ENCODE measurements at regions not wholly inside any gene's neighbourhood (a gene's known extent, or its start where the extent isn't known, plus 50 kb on each side); places are given as distances from the start of the nearest gene placed in this dataset.

GRCh38 chr3:55405436-55405835 is 81.7 kb downstream of the WNT5A start:
- Histone ChIP-seq H3K4me1 (ENCODE audit: control insufficient read depth, insufficient read depth, low read length) (no peaks in the 10 kb centered on the region), H3K4me3 (no peak overlapping the region), H3K9me3 (replicated peaks; ENCODE audit: control insufficient read depth, insufficient read depth, low read length) (peaks cover 2% of the 10 kb centered on the region; the same call in 2 of the 3 replicates), H3K36me3 (ENCODE audit: control insufficient read depth in 2 of 2, insufficient read depth in 2 of 2, low read length in 1 of 2) (no peaks in the 10 kb centered on the region), H3K27ac (ENCODE audit: control insufficient read depth, insufficient read depth) (no peak overlapping the region), H3K4me2 (ENCODE audit: control insufficient read depth, insufficient read depth) (no peak overlapping the region), H3K79me2 (ENCODE audit: control insufficient read depth, insufficient read depth, low read length) (no peaks in the 10 kb centered on the region), H2AFZ (ENCODE audit: control insufficient read depth, low read depth, low read length) (no peak overlapping the region), H3K9ac (ENCODE audit: control insufficient read depth, insufficient read depth, low read length) (no peak overlapping the region), H4K20me1 (ENCODE audit: control insufficient read depth, insufficient read depth) (no peaks in the 10 kb centered on the region), H3K27me3 (replicated peaks in 1 of 2; ENCODE audit: control insufficient read depth in 2 of 2, insufficient read depth in 2 of 2, low read length in 1 of 2) (no peaks in the 10 kb centered on the region)
- 47% methylated on average over 8 of the region's 8 CpGs for WGBS (ENCODE audit: insufficient coverage, insufficient replicate concordance, low lambda C conversion rate, missing lambda C conversion rate)
- ChIA-PET RAD21 (ENCODE audit: unreplicated experiment) (no interaction called here), SMC1A (ENCODE audit: uncharacterized antibody, unreplicated experiment) (no interaction called here), POLR2A (no interaction called here), CTCF (interaction anchor here (1.1 kb wide), 1 partner anchor 553 kb away, joined by 3 read pairs; no protein-coding TSS in a partner anchor)
- in situ Hi-C loops (cut with MboI) (no loop called here), intact Hi-C loops (cut with micrococcal nuclease; ENCODE audit: unreplicated experiment) (no loop called here)
- DNase-seq (ENCODE audit: low read depth, low spot score) (no peak), ATAC-seq (no peak), FAIRE-seq (no peak)
- no TSS peak for BruUV-seq (replicated peaks)
- TF ChIP-seq SMAD5 (IDR thresholded peaks at IDR 0.05; ENCODE audit: low read depth), result no peak
- peak; percentile 11 to 24 (median 12); a peak in 2 of 6 replicates for TF ChIP-seq CTCF (IDR thresholded peaks at IDR 0.05 in 2 of 3, conservative IDR thresholded peaks at IDR 0.05 in 1 of 3; ENCODE audit: control insufficient read depth in 2 of 3, extremely low read depth in 1 of 3, insufficient read depth in 1 of 3, low read depth in 3 of 3, low read length in 3 of 3)

GRCh38 chr3:55402886-55403609 is 84.1 kb downstream of the WNT5A start:
- POLR2A ChIA-PET, result no interaction called here
- no peak for ATAC-seq
- Histone ChIP-seq H3K79me2 (ENCODE audit: control insufficient read depth, insufficient read depth, low read length) (no peaks in the 10 kb centered on the region), H3K27ac (ENCODE audit: control insufficient read depth, insufficient read depth) (no peak overlapping the region), H3K9me3 (replicated peaks; ENCODE audit: control insufficient read depth, insufficient read depth, low read length) (peaks cover 2% of the 10 kb centered on the region; the same call in 2 of the 3 replicates), H3K4me1 (ENCODE audit: control insufficient read depth, insufficient read depth, low read length) (no peaks in the 10 kb centered on the region), H3K36me3 (ENCODE audit: control insufficient read depth in 2 of 2, insufficient read depth in 2 of 2, low read length in 1 of 2) (no peaks in the 10 kb centered on the region), H4K20me1 (ENCODE audit: control insufficient read depth, insufficient read depth) (no peaks in the 10 kb centered on the region), H2AFZ (ENCODE audit: control insufficient read depth, low read depth, low read length) (no peak overlapping the region), H3K4me3 (no peak overlapping the region), H3K27me3 (replicated peaks in 1 of 2; ENCODE audit: control insufficient read depth in 2 of 2, insufficient read depth in 2 of 2, low read length in 1 of 2) (no peaks in the 10 kb centered on the region), H3K4me2 (ENCODE audit: control insufficient read depth, insufficient read depth) (no peak overlapping the region), H3K9ac (ENCODE audit: control insufficient read depth, insufficient read depth, low read length) (no peak overlapping the region)
- RAD21 ChIA-PET (ENCODE audit: unreplicated experiment), result no interaction called here
- no TSS peak for BruUV-seq (replicated peaks)
- DNase-seq (ENCODE audit: low read depth, low spot score), result no peak
- no peak for FAIRE-seq
- CTCF ChIA-PET, result no interaction called here
- 50% methylated on average over 4 of the region's 4 CpGs for WGBS (ENCODE audit: insufficient coverage, insufficient replicate concordance, low lambda C conversion rate, missing lambda C conversion rate)
- SMC1A ChIA-PET (ENCODE audit: uncharacterized antibody, unreplicated experiment), result no interaction called here
- intact Hi-C loops (cut with micrococcal nuclease; ENCODE audit: unreplicated experiment) (no loop called here), in situ Hi-C loops (cut with MboI) (no loop called here)
- TF ChIP-seq E2F8 (IDR thresholded peaks at IDR 0.05; ENCODE audit: low read depth, partially characterized antibody), result no peak
- TF ChIP-seq CREM (IDR thresholded peaks at IDR 0.05; ENCODE audit: low read depth), result no peak
- TF ChIP-seq NR2C2 (IDR thresholded peaks at IDR 0.05; ENCODE audit: borderline replicate concordance, control insufficient read depth, insufficient read length, low read depth), result no peak
- TF ChIP-seq SMARCA5 (IDR thresholded peaks at IDR 0.05), result no peak
- TF ChIP-seq SMAD1 (IDR thresholded peaks at IDR 0.05; ENCODE audit: low read depth, partially characterized antibody), result no peak
- TF ChIP-seq CBX3 (IDR thresholded peaks at IDR 0.05; ENCODE audit: borderline replicate concordance, low read depth), result no peak

All from GM12878 (cell line).